SK-N-SH (cell line): ENCODE measurements at regions not wholly inside any gene's neighbourhood (a gene's known extent, or its start where the extent isn't known, plus 50 kb on each side); places are given as distances from the start of the nearest gene placed in this dataset.

Experiments used
- CTCF ChIA-PET: fragments of 300-600, 350-600 bp; formaldehyde crosslinking; extraction: SDS; loops from one replicate; lab custom pipeline; 2021; lab: Yijun Ruan, JAX
- POLR2A ChIA-PET: fragments of 350-600 bp; sonication (Branson Sonifier 250); formaldehyde crosslinking; extraction: SDS; loops from one replicate; lab custom pipeline; 2020; ENCODE audit warnings: antibody characterized with exemption, inconsistent platforms; lab: Yijun Ruan, JAX
- DNase-seq: peaks from one replicate; pipeline ENCODE4 v3.0.0; 2012
- H2AFZ ChIP-seq: fragments of 200-600 bp; sonication (generic); 2 replicates; pipeline ENCODE4 v1.8.1; 2016; ENCODE audit warnings: antibody characterized with exemption, mild to moderate bottlenecking, low read depth
- H3F3A ChIP-seq: fragments of 200-600 bp; sonication (generic); replicated peaks from 2 replicates; pipeline ENCODE3; 2016; ENCODE audit warnings: antibody characterized with exemption, mild to moderate bottlenecking; ENCODE audit not compliant: insufficient read depth
- H3K27ac ChIP-seq, 2 experiments: fragments of 200-500 bp in 1 of 2; fragments of 200-600 bp in 1 of 2; sonication (Bioruptor generic) in 1 of 2; sonication (generic), shearing (Covaris generic) in 1 of 2; 2 replicates each; pipeline versions ENCODE4 v1.5.1 to v1.6.1; 2014 to 2016; ENCODE audit warnings: low read depth in 2 of 2, inconsistent platforms in 1 of 2, low read length in 1 of 2, mild to moderate bottlenecking in 1 of 2, mixed read lengths in 1 of 2
- H3K27me3 ChIP-seq: fragments of 200-600 bp; sonication (generic), shearing (Covaris generic); 2 replicates; pipeline ENCODE4 v1.6.1; 2016; ENCODE audit warnings: mixed run types; ENCODE audit not compliant: insufficient read depth
- H3K36me3 ChIP-seq, 2 experiments: fragments of 200-500 bp in 1 of 2; fragments of 200-600 bp in 1 of 2; sonication (Bioruptor generic) in 1 of 2; sonication (generic) in 1 of 2; replicated peaks in 1 of 2; 2 replicates each; pipeline versions ENCODE3 to v1.5.1; 2014 to 2016; ENCODE audit warnings: low read length in 1 of 2, mild to moderate bottlenecking in 1 of 2; ENCODE audit not compliant: insufficient read depth in 2 of 2, control insufficient read depth in 1 of 2
- H3K4me1 ChIP-seq, 2 experiments: fragments of 200-500 bp in 1 of 2; fragments of 200-600 bp in 1 of 2; sonication (Bioruptor generic) in 1 of 2; sonication (generic), shearing (Covaris generic) in 1 of 2; 2 replicates each; pipeline versions ENCODE4 v1.5.1 to v1.6.1; 2014 to 2016; ENCODE audit warnings: low read depth in 1 of 2, low read length in 1 of 2, mixed run types in 1 of 2; ENCODE audit not compliant: insufficient read depth in 2 of 2, control insufficient read depth in 1 of 2
- H3K4me2 ChIP-seq: fragments of 200-600 bp; sonication (generic), shearing (Covaris generic); 2 replicates; pipeline ENCODE4 v1.6.1; 2017; ENCODE audit warnings: mixed run types
- H3K4me3 ChIP-seq, 2 experiments: fragments of 200-500 bp in 1 of 2; fragments of 200-600 bp in 1 of 2; sonication (Bioruptor generic) in 1 of 2; sonication (generic), shearing (Covaris generic) in 1 of 2; 2 replicates each; pipeline versions ENCODE4 v1.5.1 to v1.8.1; 2014 to 2016; ENCODE audit warnings: low read depth in 2 of 2, inconsistent platforms in 1 of 2, low read length in 1 of 2, mild to moderate bottlenecking in 1 of 2, mixed read lengths in 1 of 2, moderate library complexity in 1 of 2
- H3K79me2 ChIP-seq: fragments of 200-600 bp; sonication (generic); 2 replicates; pipeline ENCODE4 v1.8.1; 2017; ENCODE audit warnings: mild to moderate bottlenecking; ENCODE audit not compliant: insufficient read depth
- H3K9ac ChIP-seq: fragments of 200-600 bp; sonication (generic); 2 replicates; pipeline ENCODE4 v1.6.1; 2017; ENCODE audit warnings: mixed run types
- H3K9me2 ChIP-seq: fragments of 200-600 bp; sonication (generic); 2 replicates; pipeline ENCODE4 v1.6.1; 2017; ENCODE audit warnings: mixed run types
- H3K9me3 ChIP-seq: fragments of 200-600 bp; sonication (generic); 2 replicates; pipeline ENCODE4 v1.6.1; 2017; ENCODE audit warnings: mixed run types, mild to moderate bottlenecking, moderate library complexity
- H4K20me1 ChIP-seq: fragments of 200-600 bp; sonication (generic); 2 replicates; pipeline ENCODE4 v1.6.1; 2017; ENCODE audit warnings: mild to moderate bottlenecking, mixed run types; ENCODE audit not compliant: insufficient read depth
- FOSL2 ChIP-seq: IDR thresholded peaks from 2 replicates; pipeline ENCODE4 v1.4.0; 2012; ENCODE audit warnings: low read depth, mild to moderate bottlenecking, moderate library complexity, borderline replicate concordance
- GABPA ChIP-seq: IDR thresholded peaks from 2 replicates; pipeline ENCODE4 v1.4.0; 2012; ENCODE audit warnings: low read depth, mild to moderate bottlenecking
- IRF3 ChIP-seq: fragments of 150-350 bp; IDR thresholded peaks from 2 replicates; pipeline ENCODE4 v1.6.1; 2016; ENCODE audit warnings: mild to moderate bottlenecking, low read depth, low read length
- JUND ChIP-seq: IDR thresholded peaks from 2 replicates; pipeline ENCODE4 v1.4.0; 2012
- MEF2A ChIP-seq: IDR thresholded peaks from 2 replicates; pipeline ENCODE4 v1.4.0; 2012; ENCODE audit warnings: low read depth, borderline replicate concordance
- POLR2AphosphoS5 ChIP-seq: IDR thresholded peaks from 2 replicates; pipeline ENCODE4 v1.6.1; 2012; ENCODE audit warnings: low read depth, low read length
- RAD21 ChIP-seq: IDR thresholded peaks from 2 replicates; pipeline ENCODE4 v1.6.1; 2012; ENCODE audit warnings: mild to moderate bottlenecking, low read length
- RCOR1 ChIP-seq: fragments of 150-350 bp; IDR thresholded peaks from 2 replicates; pipeline ENCODE4 v1.6.1; 2017; ENCODE audit warnings: antibody characterized with exemption, low read length
- REST ChIP-seq: IDR thresholded peaks from 2 replicates; pipeline ENCODE4 v1.6.1; 2012; ENCODE audit warnings: mild to moderate bottlenecking, low read depth, low read length, moderate library complexity
- RXRA ChIP-seq: IDR thresholded peaks from 2 replicates; pipeline ENCODE4 v1.4.0; 2012; ENCODE audit warnings: low read depth, mild to moderate bottlenecking, borderline replicate concordance
- SMC3 ChIP-seq: IDR thresholded peaks from 2 replicates; pipeline ENCODE4 v1.6.1; 2012; ENCODE audit warnings: low read depth, low read length, improper control_type of control experiment
- TEAD4 ChIP-seq: IDR thresholded peaks from 2 replicates; pipeline ENCODE4 v1.4.0; 2012; ENCODE audit warnings: mild to moderate bottlenecking, borderline replicate concordance; ENCODE audit not compliant: insufficient read depth
- USF1 ChIP-seq: IDR thresholded peaks from 2 replicates; pipeline ENCODE4 v1.4.0; 2012; ENCODE audit warnings: low read depth, borderline replicate concordance
- USF2 ChIP-seq: fragments of 150-350 bp; IDR thresholded peaks from 2 replicates; pipeline ENCODE4 v1.6.1; 2017; ENCODE audit warnings: antibody characterized with exemption, low read length, low read depth, borderline replicate concordance
- WGBS: methylation state at CpG from one replicate; pipeline ENCODE4 v1.1.6; 2017; ENCODE audit warnings: low lambda C conversion rate; 5-methylcytosine and 5-hydroxymethylcytosine counted together

GRCh38 chr12:19623751-19624399 is 184.6 kb downstream of the AEBP2 start:
- 83% methylated on average over 9 of the region's 9 CpGs for WGBS
- no peaks in the 10 kb centered on the region for H3K36me3 ChIP-seq
- no peaks in the 10 kb centered on the region for H3K9me3 ChIP-seq
- no peak overlapping the region for H3K9ac ChIP-seq
- no peaks in the 10 kb centered on the region for H3K27me3 ChIP-seq
- no peak overlapping the region for H3K4me2 ChIP-seq
- H3F3A ChIP-seq, result no peaks in the 10 kb centered on the region
- no peaks in the 10 kb centered on the region for H4K20me1 ChIP-seq
- peaks cover 0 to 4% of the 10 kb centered on the region in 2 experiments; a peak in 1 of 4 replicates for H3K4me1 ChIP-seq
- POLR2A ChIA-PET, result no interaction called here
- H2AFZ ChIP-seq, result no peak overlapping the region
- H3K4me3 ChIP-seq, result no peak overlapping the region
- H3K27ac ChIP-seq, result no peak overlapping the region
- no peaks in the 10 kb centered on the region for H3K9me2 ChIP-seq
- DNase-seq, result no peak
- no peak for TF ChIP-seq MEF2A
- TF ChIP-seq USF2, result no peak
- no peak for TF ChIP-seq JUND
- TF ChIP-seq RAD21, result no peak
- no peak for TF ChIP-seq POLR2AphosphoS5
- TF ChIP-seq SMC3, result no peak
- TF ChIP-seq RXRA, result no peak
- TF ChIP-seq RCOR1, result no peak
- no peak for TF ChIP-seq GABPA
- no peak for TF ChIP-seq TEAD4
- TF ChIP-seq USF1, result no peak
- TF ChIP-seq, all 33 proteins: peak for 0
- CTCF ChIA-PET, result no interaction called here
- H3K79me2 ChIP-seq, result no peaks in the 10 kb centered on the region

- Histone ChIP-seq H3K27ac (no peak overlapping the region), H2AFZ (no peak overlapping the region), H3K4me3 (no peak overlapping the region), H3K4me1 (peaks cover 0 to 4% of the 10 kb centered on the region in 2 experiments; a peak in 1 of 4 replicates), H3K27me3 (no peaks in the 10 kb centered on the region), H3K9ac (no peak overlapping the region), H3K4me2 (no peak overlapping the region), H3K9me3 (no peaks in the 10 kb centered on the region), H3F3A (no peaks in the 10 kb centered on the region), H4K20me1 (no peaks in the 10 kb centered on the region), H3K79me2 (no peaks in the 10 kb centered on the region), H3K9me2 (no peaks in the 10 kb centered on the region), H3K36me3 (no peaks in the 10 kb centered on the region)
- WGBS, result 81% methylated on average over 6 of the region's 6 CpGs
- TF ChIP-seq REST (no peak), FOSL2 (no peak), IRF3 (no peak), JUND (no peak)
- CTCF ChIA-PET, result no interaction called here
- POLR2A ChIA-PET, result no interaction called here
- DNase-seq, result no peak
Measured at GRCh38 chr12:19624491-19624890, 185.2 kb downstream of the AEBP2 start.
